ENCODE measurements at regions not wholly inside any gene's neighbourhood (a gene's known extent, or its start where the extent isn't known, plus 50 kb on each side); places are given as distances from the start of the nearest gene placed in this dataset.

DNA sequence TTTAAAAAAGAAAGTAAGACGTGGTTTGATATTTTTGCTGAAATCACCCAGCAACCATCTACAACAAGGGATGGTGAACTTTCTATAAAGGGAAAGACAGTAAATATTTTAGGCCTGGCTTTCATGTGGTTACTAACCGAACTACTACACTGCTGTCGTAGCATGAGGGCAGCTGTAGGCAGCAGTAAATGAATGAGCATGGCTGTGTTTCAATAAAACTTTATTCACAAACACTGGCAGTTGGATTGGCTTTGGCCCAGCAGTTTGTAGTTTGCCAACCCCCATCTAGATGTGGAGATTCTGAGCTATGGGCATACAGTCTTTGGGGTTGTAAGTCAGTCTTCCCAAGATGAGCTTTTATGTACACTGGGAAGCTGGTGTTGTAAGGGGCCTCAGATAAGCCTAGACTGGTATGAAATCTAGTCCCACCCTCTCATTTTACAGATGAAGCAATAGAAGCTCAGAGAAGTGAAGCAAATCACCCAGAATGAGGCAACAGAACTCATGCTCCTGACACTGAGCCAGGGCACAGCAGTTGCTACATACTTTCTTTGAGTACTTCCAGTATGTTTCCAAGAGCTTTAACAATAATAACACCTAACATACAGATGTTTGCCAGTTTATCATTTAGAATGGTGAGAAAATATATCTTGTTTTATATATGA lies 204.4 kb downstream of the ADAMTS15 start:
- no peaks in the 10 kb centered on the region for H3K9me3 ChIP-seq (ENCODE audit: control insufficient read depth, low read depth, low read length)
- no peak overlapping the region for H3K4me3 ChIP-seq (ENCODE audit: control insufficient read depth in 2 of 3, extremely low read depth in 1 of 3, insufficient read depth in 2 of 3, low read depth in 1 of 3, low read length in 3 of 3)
- H2AFZ ChIP-seq (ENCODE audit: control insufficient read depth, low read length), result no peak overlapping the region
- H3K9ac ChIP-seq (ENCODE audit: control insufficient read depth, extremely low read depth, insufficient read depth, low read length), result no peak overlapping the region
- no peaks in the 10 kb centered on the region for H3K79me2 ChIP-seq (ENCODE audit: control insufficient read depth, insufficient read depth, low read length)
- dilution Hi-C loops (cut with MboI; ENCODE audit: extremely low pct_ligation_motif_present, low sequenced_read_pairs), result no loop called here
- H3K4me2 ChIP-seq (ENCODE audit: control insufficient read depth, extremely low read depth, insufficient read depth, low read depth, low read length), result no peak overlapping the region
- H3K9me1 ChIP-seq (ENCODE audit: control insufficient read depth, extremely low read depth, insufficient read depth, low read length), result no peaks in the 10 kb centered on the region
- no peaks in the 10 kb centered on the region for H3K36me3 ChIP-seq (ENCODE audit: control insufficient read depth in 2 of 2, extremely low read depth in 1 of 2, insufficient read depth in 2 of 2, low read length in 2 of 2)
- FAIRE-seq (no peak), DNase-seq (ENCODE audit: low read depth, low spot score) (no peak)
- TF ChIP-seq, protein P1, sequence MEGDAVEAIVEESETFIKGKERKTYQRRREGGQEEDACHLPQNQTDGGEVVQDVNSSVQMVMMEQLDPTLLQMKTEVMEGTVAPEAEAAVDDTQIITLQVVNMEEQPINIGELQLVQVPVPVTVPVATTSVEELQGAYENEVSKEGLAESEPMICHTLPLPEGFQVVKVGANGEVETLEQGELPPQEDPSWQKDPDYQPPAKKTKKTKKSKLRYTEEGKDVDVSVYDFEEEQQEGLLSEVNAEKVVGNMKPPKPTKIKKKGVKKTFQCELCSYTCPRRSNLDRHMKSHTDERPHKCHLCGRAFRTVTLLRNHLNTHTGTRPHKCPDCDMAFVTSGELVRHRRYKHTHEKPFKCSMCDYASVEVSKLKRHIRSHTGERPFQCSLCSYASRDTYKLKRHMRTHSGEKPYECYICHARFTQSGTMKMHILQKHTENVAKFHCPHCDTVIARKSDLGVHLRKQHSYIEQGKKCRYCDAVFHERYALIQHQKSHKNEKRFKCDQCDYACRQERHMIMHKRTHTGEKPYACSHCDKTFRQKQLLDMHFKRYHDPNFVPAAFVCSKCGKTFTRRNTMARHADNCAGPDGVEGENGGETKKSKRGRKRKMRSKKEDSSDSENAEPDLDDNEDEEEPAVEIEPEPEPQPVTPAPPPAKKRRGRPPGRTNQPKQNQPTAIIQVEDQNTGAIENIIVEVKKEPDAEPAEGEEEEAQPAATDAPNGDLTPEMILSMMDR (optimal IDR thresholded peaks at IDR 0.05 in 1 of 3, IDR thresholded peaks at IDR 0.05 in 1 of 3, conservative IDR thresholded peaks at IDR 0.05 in 1 of 3; ENCODE audit: extremely low read depth in 1 of 3, insufficient read depth in 2 of 3, low read length in 3 of 3), result no peak
- no peak for TF ChIP-seq EZH2 (IDR thresholded peaks at IDR 0.05; ENCODE audit: low read length)
- H3K27ac ChIP-seq (ENCODE audit: control insufficient read depth, insufficient read depth, low read length), result no peak overlapping the region
- H3K27me3 ChIP-seq (ENCODE audit: control insufficient read depth, extremely low read depth, insufficient read depth, low read length), result no peaks in the 10 kb centered on the region
- no peaks in the 10 kb centered on the region for H3K4me1 ChIP-seq (ENCODE audit: control insufficient read depth, extremely low read depth, insufficient read depth, low read length)
- no peaks in the 10 kb centered on the region for H4K20me1 ChIP-seq (ENCODE audit: control insufficient read depth, extremely low read depth, insufficient read depth, low read length)

DNA sequence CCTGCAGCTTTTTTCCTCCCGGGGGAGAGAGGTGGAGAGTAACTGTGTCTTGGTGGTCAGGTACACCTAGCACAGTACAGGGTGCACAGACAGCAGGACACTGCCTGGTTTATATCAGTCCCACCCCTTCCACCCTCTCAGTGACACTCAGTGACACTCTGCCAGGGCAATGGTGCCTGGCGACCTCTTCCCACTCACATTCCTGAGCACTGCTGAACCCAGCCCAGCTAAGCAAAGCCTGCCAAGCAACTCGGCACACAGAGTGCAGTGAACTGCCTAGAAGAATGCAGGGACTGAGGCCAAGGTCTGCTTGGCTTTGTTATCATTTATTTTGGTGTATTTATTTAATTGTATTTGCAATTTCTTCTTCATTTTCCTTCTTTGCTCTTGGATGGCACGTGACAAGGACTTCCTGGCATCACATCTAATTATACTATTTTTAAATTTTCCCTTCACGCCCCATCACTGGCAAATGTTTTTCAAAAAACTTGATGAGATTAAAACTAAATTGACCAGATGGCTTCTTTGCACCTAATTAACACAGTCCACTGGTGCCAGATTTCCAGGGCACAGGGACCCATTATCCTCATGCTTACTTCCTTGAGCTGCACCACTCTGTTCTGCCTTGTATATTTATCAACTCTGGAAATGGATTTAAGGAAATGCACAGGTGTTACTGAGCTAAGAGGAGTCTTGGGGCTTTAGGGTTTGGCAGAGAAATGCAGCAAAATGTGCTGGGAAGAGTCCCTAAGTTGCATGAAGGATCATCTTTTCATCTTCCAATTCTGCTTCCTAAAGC lies 205.6 kb downstream of the ADAMTS15 start:
- no peak for TF ChIP-seq EZH2 (IDR thresholded peaks at IDR 0.05; ENCODE audit: low read length)
- TF ChIP-seq, protein P1 (optimal IDR thresholded peaks at IDR 0.05 in 1 of 3, IDR thresholded peaks at IDR 0.05 in 1 of 3, conservative IDR thresholded peaks at IDR 0.05 in 1 of 3; ENCODE audit: extremely low read depth in 1 of 3, insufficient read depth in 2 of 3, low read length in 3 of 3), result no peak
- FAIRE-seq, result no peak

More for the DNA sequence above, 205.6 kb downstream of the ADAMTS15 start:
- Histone ChIP-seq H3K4me1 (ENCODE audit: control insufficient read depth, extremely low read depth, insufficient read depth, low read length) (no peaks in the 10 kb centered on the region), H3K9me3 (ENCODE audit: control insufficient read depth, low read depth, low read length) (no peaks in the 10 kb centered on the region), H3K27ac (ENCODE audit: control insufficient read depth, insufficient read depth, low read length) (no peak overlapping the region), H3K9me1 (ENCODE audit: control insufficient read depth, extremely low read depth, insufficient read depth, low read length) (no peaks in the 10 kb centered on the region), H3K27me3 (ENCODE audit: control insufficient read depth, extremely low read depth, insufficient read depth, low read length) (no peaks in the 10 kb centered on the region), H3K79me2 (ENCODE audit: control insufficient read depth, insufficient read depth, low read length) (no peaks in the 10 kb centered on the region), H3K9ac (ENCODE audit: control insufficient read depth, extremely low read depth, insufficient read depth, low read length) (no peak overlapping the region), H3K4me3 (ENCODE audit: control insufficient read depth in 2 of 3, extremely low read depth in 1 of 3, insufficient read depth in 2 of 3, low read depth in 1 of 3, low read length in 3 of 3) (no peak overlapping the region), H3K36me3 (ENCODE audit: control insufficient read depth in 2 of 2, extremely low read depth in 1 of 2, insufficient read depth in 2 of 2, low read length in 2 of 2) (no peaks in the 10 kb centered on the region), H2AFZ (ENCODE audit: control insufficient read depth, low read length) (peak overlapping the region; percentile 31), H3K4me2 (ENCODE audit: control insufficient read depth, extremely low read depth, insufficient read depth, low read depth, low read length) (no peak overlapping the region), H4K20me1 (ENCODE audit: control insufficient read depth, extremely low read depth, insufficient read depth, low read length) (no peaks in the 10 kb centered on the region)
- DNase-seq (ENCODE audit: low read depth, low spot score), result no peak
- dilution Hi-C loops (cut with MboI; ENCODE audit: extremely low pct_ligation_motif_present, low sequenced_read_pairs), result no loop called here
